Activated CD4-positive, alpha-beta memory T cell treated with anti-CD3 and anti-CD28 coated beads for 36 hours (primary cell): ENCODE measurements at regions not wholly inside any gene's neighbourhood (a gene's known extent, or its start where the extent isn't known, plus 50 kb on each side); places are given as distances from the start of the nearest gene placed in this dataset.

Experiments
- CTCF ChIA-PET: fragments of 350-600 bp; sonication (Branson Sonifier 250); formaldehyde crosslinking; loops from one replicate; lab custom pipeline; 2021; ENCODE audit warnings: antibody characterized with exemption, inconsistent platforms; lab: Charles Lee
- POLR2A ChIA-PET: fragments of 350-600 bp; sonication (Branson Sonifier 250); formaldehyde crosslinking; loops from one replicate; lab custom pipeline; 2021; ENCODE audit warnings: antibody characterized with exemption; lab: Charles Lee
- DNase-seq: peaks from one replicate; pipeline ENCODE4 v3.0.0-alpha.2; 2020
- H3K27ac Mint-ChIP-seq: one replicate; pipeline ENCODE4 v1.8.0; 2021; ENCODE audit warnings: mixed read lengths
- H3K27me3 Mint-ChIP-seq: one replicate; pipeline ENCODE4 v1.8.0; 2021; ENCODE audit warnings: mixed read lengths
- H3K36me3 Mint-ChIP-seq: one replicate; pipeline ENCODE4 v1.8.0; 2021; ENCODE audit warnings: mixed read lengths
- H3K4me1 Mint-ChIP-seq: one replicate; pipeline ENCODE4 v1.8.0; 2021; ENCODE audit warnings: low read depth, mixed read lengths
- H3K4me3 Mint-ChIP-seq: one replicate; pipeline ENCODE4 v1.8.0; 2021; ENCODE audit warnings: mild to moderate bottlenecking, mixed read lengths
- H3K9me3 Mint-ChIP-seq: one replicate; pipeline ENCODE4 v1.8.0; 2021; ENCODE audit warnings: mixed read lengths
- intact Hi-C: fragments of 100-400 bp; cut with micrococcal nuclease; formaldehyde crosslinking; loops from one replicate; pipeline ENCODE4 v1.15.1; 2023

DNA sequence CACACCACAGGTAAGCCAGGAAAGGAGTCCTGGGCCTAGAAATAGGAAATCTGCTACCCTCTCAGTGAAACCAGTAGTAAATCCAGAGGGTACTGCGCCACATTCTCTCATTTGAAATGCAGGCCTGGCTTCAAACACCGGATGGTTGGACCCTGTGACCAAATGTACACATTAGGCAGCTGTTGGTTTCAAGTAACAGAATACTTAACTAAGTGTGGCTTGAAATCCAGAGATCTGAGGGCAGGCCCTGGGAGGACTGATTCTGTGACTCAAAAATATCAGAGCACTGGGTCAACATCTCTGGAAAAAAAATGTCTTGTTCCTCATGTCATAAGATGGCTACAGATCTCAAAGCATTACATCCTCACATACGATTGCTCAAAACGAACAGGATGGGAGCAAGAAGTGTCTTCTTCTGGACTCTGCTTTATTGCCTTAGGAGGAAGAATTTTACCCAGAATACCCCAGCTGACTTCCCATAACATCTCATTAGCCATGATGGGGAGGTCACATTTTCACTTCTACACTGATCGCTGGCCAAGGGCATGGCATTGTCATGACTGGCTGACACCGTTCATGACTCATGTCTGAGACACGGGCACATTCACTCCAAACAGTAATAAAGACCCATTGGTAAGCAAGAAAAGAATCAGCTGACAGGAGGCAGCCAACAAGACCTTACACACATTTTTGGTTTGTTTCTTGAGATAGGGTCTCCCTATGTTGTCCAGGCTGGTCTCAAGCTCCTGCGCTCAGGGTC is 166.0 kb downstream of the ARRDC4 start:
- ChIA-PET POLR2A (no interaction called here), CTCF (no interaction called here)
- Mint-ChIP-seq H3K27ac (no peak overlapping the region), H3K27me3 (no peaks in the 10 kb centered on the region), H3K36me3 (no peaks in the 10 kb centered on the region), H3K4me1 (no peaks in the 10 kb centered on the region), H3K9me3 (no peaks in the 10 kb centered on the region), H3K4me3 (no peak overlapping the region)
- no peak for DNase-seq
- intact Hi-C loops = no loop called here

GRCh38 chr15:98127586-98127985 is 167.1 kb downstream of the ARRDC4 start:
- Mint-ChIP-seq H3K9me3 (no peaks in the 10 kb centered on the region), H3K36me3 (no peaks in the 10 kb centered on the region), H3K4me1 (no peaks in the 10 kb centered on the region), H3K27ac (no peak overlapping the region), H3K4me3 (no peak overlapping the region), H3K27me3 (no peaks in the 10 kb centered on the region)
- ChIA-PET POLR2A (no interaction called here), CTCF (no interaction called here)
- no peak for DNase-seq
- intact Hi-C loops = no loop called here

DNA sequence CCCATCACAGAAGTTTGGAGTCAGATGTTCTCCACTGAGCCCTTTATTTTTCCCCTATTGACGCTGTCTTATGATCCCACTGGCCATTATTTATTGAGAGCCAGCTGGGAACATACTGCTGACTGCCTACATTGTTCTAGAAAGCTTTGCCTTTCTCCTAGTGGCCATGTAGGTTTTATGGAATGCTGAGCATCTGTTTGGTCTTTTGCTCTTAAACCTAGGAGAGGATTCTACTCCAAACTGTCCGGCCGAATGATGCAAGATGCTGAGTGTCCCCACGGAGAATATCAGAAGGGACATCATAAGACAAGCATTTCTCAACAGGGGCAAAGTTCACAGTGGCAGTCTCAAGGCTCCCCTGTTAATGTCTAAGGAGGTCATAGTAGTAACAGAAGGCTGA is 171.4 kb downstream of the ARRDC4 start:
- Mint-ChIP-seq H3K4me1 (no peaks in the 10 kb centered on the region), H3K36me3 (no peaks in the 10 kb centered on the region), H3K9me3 (no peaks in the 10 kb centered on the region), H3K4me3 (no peak overlapping the region), H3K27me3 (no peaks in the 10 kb centered on the region), H3K27ac (no peak overlapping the region)
- POLR2A ChIA-PET = no interaction called here
- DNase-seq = no peak
- CTCF ChIA-PET = no interaction called here
- intact Hi-C loops = no loop called here

GRCh38 chr15:98134905-98135304 is 174.4 kb downstream of the ARRDC4 start:
- no peaks in the 10 kb centered on the region for H3K9me3 Mint-ChIP-seq
- no peaks in the 10 kb centered on the region for H3K27me3 Mint-ChIP-seq
- intact Hi-C loops = no loop called here
- H3K27ac Mint-ChIP-seq = no peak overlapping the region
- no peak overlapping the region for H3K4me3 Mint-ChIP-seq
- H3K4me1 Mint-ChIP-seq = no peaks in the 10 kb centered on the region
- ChIA-PET POLR2A (no interaction called here), CTCF (no interaction called here)
- H3K36me3 Mint-ChIP-seq = no peaks in the 10 kb centered on the region
- DNase-seq = no peak

DNA sequence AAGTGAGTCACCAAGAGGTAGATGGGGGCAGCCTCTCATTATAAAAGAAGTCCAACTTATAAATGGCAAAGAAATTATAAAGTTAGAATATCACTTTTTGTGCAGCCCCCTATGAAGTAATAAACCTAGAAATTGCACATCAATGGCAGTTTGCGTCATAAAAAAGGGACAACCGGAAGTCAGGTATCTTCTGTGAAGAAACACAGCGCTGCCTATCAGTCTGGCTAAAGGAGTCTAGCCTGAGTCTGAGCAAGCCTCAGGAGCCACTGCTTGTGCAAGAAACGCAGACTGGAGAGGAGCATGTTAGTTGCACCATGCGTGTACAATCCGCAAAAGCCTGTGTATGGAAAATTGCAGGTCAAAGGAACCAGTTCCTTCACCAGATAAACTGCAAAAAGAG is 178.4 kb downstream of the ARRDC4 start:
- no peak overlapping the region for H3K4me3 Mint-ChIP-seq
- ChIA-PET CTCF (no interaction called here), POLR2A (no interaction called here)
- no peak overlapping the region for H3K27ac Mint-ChIP-seq
- H3K9me3 Mint-ChIP-seq = no peaks in the 10 kb centered on the region
- no peak for DNase-seq
- H3K36me3 Mint-ChIP-seq = no peaks in the 10 kb centered on the region
- no peaks in the 10 kb centered on the region for H3K4me1 Mint-ChIP-seq
- intact Hi-C loops = no loop called here
- no peaks in the 10 kb centered on the region for H3K27me3 Mint-ChIP-seq

- CTCF ChIA-PET = no interaction called here
- DNase-seq = no peak
- H3K4me3 Mint-ChIP-seq = no peak overlapping the region
- no peaks in the 10 kb centered on the region for H3K9me3 Mint-ChIP-seq
- no peaks in the 10 kb centered on the region for H3K27me3 Mint-ChIP-seq
- POLR2A ChIA-PET = no interaction called here
- no peak overlapping the region for H3K27ac Mint-ChIP-seq
- H3K36me3 Mint-ChIP-seq = no peaks in the 10 kb centered on the region
- no peaks in the 10 kb centered on the region for H3K4me1 Mint-ChIP-seq
- intact Hi-C loops = no loop called here
Observed at GRCh38 chr15:98139337-98139736, 178.8 kb downstream of the ARRDC4 start.

- Mint-ChIP-seq H3K27ac (no peak overlapping the region), H3K9me3 (no peaks in the 10 kb centered on the region), H3K4me1 (no peaks in the 10 kb centered on the region), H3K4me3 (no peak overlapping the region), H3K27me3 (peaks cover 2% of the 10 kb centered on the region), H3K36me3 (no peaks in the 10 kb centered on the region)
- DNase-seq = no peak
- ChIA-PET POLR2A (no interaction called here), CTCF (no interaction called here)
- intact Hi-C loops = no loop called here
Observed at GRCh38 chr15:98142572-98142971, 182.1 kb downstream of the ARRDC4 start.

- H3K4me3 Mint-ChIP-seq = no peak overlapping the region
- no peaks in the 10 kb centered on the region for H3K9me3 Mint-ChIP-seq
- CTCF ChIA-PET = no interaction called here
- no peak for DNase-seq
- POLR2A ChIA-PET = no interaction called here
- intact Hi-C loops = no loop called here
- H3K4me1 Mint-ChIP-seq = no peaks in the 10 kb centered on the region
- no peaks in the 10 kb centered on the region for H3K36me3 Mint-ChIP-seq
- H3K27ac Mint-ChIP-seq = no peak overlapping the region
- H3K27me3 Mint-ChIP-seq = peaks cover 2% of the 10 kb centered on the region
Observed at GRCh38 chr15:98143116-98143515, 182.6 kb downstream of the ARRDC4 start.

- H3K36me3 Mint-ChIP-seq = no peaks in the 10 kb centered on the region
- CTCF ChIA-PET = no interaction called here
- no peaks in the 10 kb centered on the region for H3K9me3 Mint-ChIP-seq
- intact Hi-C loops = no loop called here
- no peak overlapping the region for H3K27ac Mint-ChIP-seq
- POLR2A ChIA-PET = no interaction called here
- DNase-seq = no peak
- H3K4me3 Mint-ChIP-seq = no peak overlapping the region
- H3K27me3 Mint-ChIP-seq = peaks cover 2% of the 10 kb centered on the region
- H3K4me1 Mint-ChIP-seq = no peaks in the 10 kb centered on the region
Observed at GRCh38 chr15:98144388-98144787, 183.9 kb downstream of the ARRDC4 start.

DNA sequence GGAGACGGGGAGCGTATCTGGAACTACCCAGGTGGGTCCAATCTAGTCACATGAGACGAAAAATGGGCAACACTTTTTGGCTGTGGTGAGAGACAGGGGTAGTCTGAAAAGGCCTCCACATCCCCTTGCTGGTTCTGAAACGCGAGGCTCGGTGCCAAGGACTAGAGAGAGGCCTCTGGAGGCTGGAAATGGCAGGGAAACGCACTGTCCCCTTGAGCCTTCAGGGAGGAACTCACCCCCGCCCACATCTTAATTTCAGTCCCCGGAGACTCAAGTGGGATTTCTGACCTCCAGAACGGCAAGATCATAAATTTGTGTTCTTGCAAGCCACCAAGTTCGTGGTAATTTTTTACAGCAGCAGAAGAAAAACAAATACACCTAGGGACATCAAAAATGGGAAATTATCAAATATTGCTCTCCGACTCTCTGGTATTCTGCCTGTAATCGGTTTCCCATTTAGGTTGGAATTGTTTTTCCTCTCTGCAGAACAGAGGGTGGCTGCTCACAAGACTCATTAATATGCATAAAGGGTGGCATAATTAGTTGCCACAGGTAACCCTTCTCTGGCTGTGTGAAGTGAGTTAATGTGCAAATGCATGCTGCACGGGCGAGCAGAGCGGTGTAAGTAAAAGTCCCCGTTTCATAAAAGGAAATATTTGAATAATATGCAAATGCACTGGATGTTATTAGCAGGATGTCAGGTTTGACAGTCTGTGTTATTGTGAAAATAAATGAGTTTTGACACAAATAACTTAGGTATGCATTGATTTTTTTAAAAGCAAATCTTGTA is 185.7 kb downstream of the ARRDC4 start:
- no peak for DNase-seq
- ChIA-PET POLR2A (no interaction called here), CTCF (no interaction called here)
- no peaks in the 10 kb centered on the region for H3K36me3 Mint-ChIP-seq
- no peaks in the 10 kb centered on the region for H3K9me3 Mint-ChIP-seq
- H3K4me3 Mint-ChIP-seq = no peak overlapping the region
- intact Hi-C loops = no loop called here
- no peaks in the 10 kb centered on the region for H3K4me1 Mint-ChIP-seq
- H3K27ac Mint-ChIP-seq = no peak overlapping the region
- peaks cover 2% of the 10 kb centered on the region for H3K27me3 Mint-ChIP-seq

DNA sequence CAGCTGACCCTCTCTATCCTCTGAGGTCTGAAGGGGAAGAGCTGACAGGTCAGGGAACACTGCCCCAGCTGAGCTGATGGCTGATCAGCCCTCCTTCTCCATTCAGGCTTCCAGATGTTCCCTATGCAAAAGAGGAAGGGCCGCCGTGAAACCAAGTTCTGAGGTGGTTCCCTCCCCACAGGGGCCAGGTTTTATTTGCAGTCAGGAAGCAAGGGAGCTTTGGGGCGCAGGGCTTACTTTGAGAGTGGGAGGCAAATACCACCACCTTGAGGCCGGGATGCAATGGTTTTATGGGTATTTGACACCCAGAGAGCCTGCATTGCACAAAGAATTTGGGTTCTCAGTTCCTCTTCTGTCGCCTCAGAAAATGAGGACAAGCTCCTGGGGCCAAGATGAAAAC is 186.9 kb downstream of the ARRDC4 start:
- Mint-ChIP-seq H3K36me3 (no peaks in the 10 kb centered on the region), H3K27ac (no peak overlapping the region), H3K9me3 (no peaks in the 10 kb centered on the region), H3K27me3 (peaks cover 2% of the 10 kb centered on the region), H3K4me1 (no peaks in the 10 kb centered on the region), H3K4me3 (no peak overlapping the region)
- POLR2A ChIA-PET = no interaction called here
- no peak for DNase-seq
- CTCF ChIA-PET = no interaction called here
- intact Hi-C loops = no loop called here

DNA sequence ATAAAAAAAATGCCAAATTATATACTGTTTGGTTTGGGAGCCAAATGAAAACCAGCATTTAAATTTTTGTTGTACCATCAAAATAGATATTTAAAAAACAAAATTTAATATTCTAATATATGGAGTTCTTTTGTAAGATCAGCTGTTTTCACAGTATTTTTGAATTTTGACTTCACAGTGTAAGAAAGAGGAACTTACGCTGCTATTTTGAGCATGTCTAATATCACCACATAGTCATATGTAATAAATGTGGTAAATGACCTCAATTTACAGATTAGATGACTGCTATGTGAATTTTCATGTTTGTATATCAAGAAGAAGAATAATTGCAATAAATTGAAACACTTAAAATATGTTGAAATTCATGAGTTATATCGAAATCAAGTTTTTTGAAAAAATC is 189.6 kb downstream of the ARRDC4 start:
- intact Hi-C loops = no loop called here
- no peaks in the 10 kb centered on the region for H3K9me3 Mint-ChIP-seq
- no peak overlapping the region for H3K4me3 Mint-ChIP-seq
- H3K36me3 Mint-ChIP-seq = no peaks in the 10 kb centered on the region
- H3K27me3 Mint-ChIP-seq = peaks cover 2% of the 10 kb centered on the region
- H3K27ac Mint-ChIP-seq = no peak overlapping the region
- DNase-seq = no peak
- ChIA-PET CTCF (no interaction called here), POLR2A (no interaction called here)
- H3K4me1 Mint-ChIP-seq = no peaks in the 10 kb centered on the region

DNA sequence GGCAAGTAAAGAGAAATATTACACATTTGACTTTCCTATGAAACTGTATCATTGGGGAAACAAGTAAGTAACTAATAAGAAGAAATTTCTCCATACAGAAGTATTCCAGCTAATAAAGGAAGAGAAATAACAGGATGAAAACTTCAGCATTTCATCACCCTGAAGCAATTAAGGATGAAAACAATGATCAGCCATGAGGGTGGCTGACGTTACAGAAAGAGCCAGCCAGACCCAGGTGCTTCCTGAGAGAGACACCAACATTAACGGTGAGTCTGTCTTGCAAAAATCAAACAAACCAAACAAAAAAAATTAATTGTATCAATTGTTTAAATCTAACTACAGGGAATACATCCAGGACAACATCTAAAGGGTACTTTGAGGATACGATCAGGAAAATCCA is 190.0 kb downstream of the ARRDC4 start:
- H3K36me3 Mint-ChIP-seq = no peaks in the 10 kb centered on the region
- H3K4me3 Mint-ChIP-seq = no peak overlapping the region
- peaks cover 2% of the 10 kb centered on the region for H3K27me3 Mint-ChIP-seq
- H3K27ac Mint-ChIP-seq = no peak overlapping the region
- CTCF ChIA-PET = no interaction called here
- POLR2A ChIA-PET = no interaction called here
- DNase-seq = no peak
- H3K9me3 Mint-ChIP-seq = no peaks in the 10 kb centered on the region
- no peaks in the 10 kb centered on the region for H3K4me1 Mint-ChIP-seq
- intact Hi-C loops = no loop called here
